Neural crest cell (in vitro differentiated cells): ENCODE measurements at regions not wholly inside any gene's neighbourhood (a gene's known extent, or its start where the extent isn't known, plus 50 kb on each side); places are given as distances from the start of the nearest gene placed in this dataset.

Experiments
- DNase-seq: peaks from one replicate; pipeline ENCODE4 v3.0.0; 2021; ENCODE audit warnings: low read depth, mixed read lengths, low spot score
- H3K27ac Mint-ChIP-seq: one replicate; pipeline ENCODE4 v1.8.0; 2021; ENCODE audit warnings: mild to moderate bottlenecking, mixed read lengths; ENCODE audit not compliant: unreplicated experiment
- H3K27me3 Mint-ChIP-seq: 2 replicates; pipeline ENCODE4 v1.8.0; 2021; ENCODE audit warnings: low read depth, mild to moderate bottlenecking, mixed read lengths
- H3K36me3 Mint-ChIP-seq: 2 replicates; pipeline ENCODE4 v1.8.0; 2021; ENCODE audit warnings: low read depth, mild to moderate bottlenecking, mixed read lengths
- H3K4me1 Mint-ChIP-seq: 2 replicates; pipeline ENCODE4 v1.8.0; 2021; ENCODE audit warnings: mixed read lengths
- H3K4me3 Mint-ChIP-seq: one replicate; pipeline ENCODE4 v1.8.0; 2021; ENCODE audit warnings: mild to moderate bottlenecking, mixed read lengths
- H3K9me3 Mint-ChIP-seq: 2 replicates; pipeline ENCODE4 v1.8.0; 2021; ENCODE audit warnings: mixed read lengths
- CTCF ChIP-seq: fragments of 200-600 bp; sonication (generic); conservative IDR thresholded peaks from 2 replicates; pipeline ENCODE4 v1.5.0; 2021; ENCODE audit warnings: antibody characterized with exemption, mild to moderate bottlenecking

- TF ChIP-seq CTCF: no peak
- H3K27ac Mint-ChIP-seq: no peak overlapping the region
- H3K9me3 Mint-ChIP-seq: peaks cover 5% of the 10 kb centered on the region
- H3K4me1 Mint-ChIP-seq: no peaks in the 10 kb centered on the region
- H3K27me3 Mint-ChIP-seq: peaks cover 20% of the 10 kb centered on the region
- no peak for DNase-seq
- H3K36me3 Mint-ChIP-seq: no peaks in the 10 kb centered on the region
- no peak overlapping the region for H3K4me3 Mint-ChIP-seq
Measured at GRCh38 chr4:105036991-105037390, 109.7 kb upstream of the TET2 start.

- Mint-ChIP-seq H3K9me3 (peaks cover 9% of the 10 kb centered on the region), H3K27ac (no peak overlapping the region), H3K4me1 (no peaks in the 10 kb centered on the region), H3K27me3 (peaks cover 11% of the 10 kb centered on the region), H3K36me3 (no peaks in the 10 kb centered on the region), H3K4me3 (no peak overlapping the region)
- no peak for DNase-seq
- no peak for TF ChIP-seq CTCF
Measured at GRCh38 chr4:105042451-105042850, 104.2 kb upstream of the TET2 start.

DNA sequence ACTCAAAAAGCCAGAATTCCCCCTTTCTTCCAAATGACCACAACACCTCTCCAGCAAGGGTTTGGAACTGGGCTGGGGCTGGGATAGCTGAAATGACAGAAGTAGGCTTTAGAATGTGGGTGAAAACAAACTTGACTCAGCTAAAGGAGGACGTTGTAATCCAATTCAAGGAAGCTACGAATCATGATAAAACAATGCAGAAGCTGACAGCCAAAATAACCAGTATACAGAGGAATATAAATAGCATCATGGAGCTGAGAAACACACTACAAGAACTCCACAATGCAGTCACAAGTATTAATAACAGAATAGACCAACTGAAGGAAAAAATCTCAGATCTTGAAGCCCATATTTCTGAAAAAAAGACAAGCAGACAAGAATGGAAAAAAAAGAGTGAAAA is 95.8 kb upstream of the TET2 start:
- Mint-ChIP-seq H3K4me3 (no peak overlapping the region), H3K27ac (no peak overlapping the region), H3K9me3 (peaks cover 11% of the 10 kb centered on the region), H3K4me1 (no peaks in the 10 kb centered on the region), H3K36me3 (peaks cover 2% of the 10 kb centered on the region), H3K27me3 (peaks cover 2% of the 10 kb centered on the region)
- no peak for TF ChIP-seq CTCF
- DNase-seq: no peak

- Mint-ChIP-seq H3K9me3 (peaks cover 4% of the 10 kb centered on the region), H3K4me3 (no peak overlapping the region), H3K4me1 (peaks cover 7% of the 10 kb centered on the region), H3K27me3 (peaks cover 1% of the 10 kb centered on the region), H3K36me3 (peaks cover 1% of the 10 kb centered on the region), H3K27ac (no peak overlapping the region)
- no peak for DNase-seq
- no peak for TF ChIP-seq CTCF
Measured at GRCh38 chr4:105057370-105058105, 89.1 kb upstream of the TET2 start.

GRCh38 chr4:105058177-105058812 is 88.4 kb upstream of the TET2 start:
- Mint-ChIP-seq H3K9me3 (peaks cover 2% of the 10 kb centered on the region), H3K27ac (no peak overlapping the region), H3K4me3 (no peak overlapping the region), H3K4me1 (peaks cover 7% of the 10 kb centered on the region), H3K36me3 (no peaks in the 10 kb centered on the region), H3K27me3 (no peaks in the 10 kb centered on the region)
- TF ChIP-seq CTCF: no peak
- DNase-seq: no peak
